GM12864 (cell line): ENCODE measurements at regions not wholly inside any gene's neighbourhood (a gene's known extent, or its start where the extent isn't known, plus 50 kb on each side); places are given as distances from the start of the nearest gene placed in this dataset.

Experiments used
- DNase-seq: peaks from one replicate; pipeline ENCODE4 v3.0.0-alpha.2; 2011; ENCODE audit warnings: low read depth
- H3K4me3 ChIP-seq: 2 replicates; pipeline ENCODE4 v1.5.1; 2011; ENCODE audit warnings: mild to moderate bottlenecking, low read depth, low read length, control low read depth
- TF ChIP-seq, protein P1 (sequence below): IDR thresholded peaks from 2 replicates; pipeline ENCODE4 v1.5.1; 2011; ENCODE audit warnings: low read depth, mild to moderate bottlenecking, moderate library complexity, low read length, control low read depth, inconsistent platforms; ENCODE audit errors: missing control alignments

DNA sequence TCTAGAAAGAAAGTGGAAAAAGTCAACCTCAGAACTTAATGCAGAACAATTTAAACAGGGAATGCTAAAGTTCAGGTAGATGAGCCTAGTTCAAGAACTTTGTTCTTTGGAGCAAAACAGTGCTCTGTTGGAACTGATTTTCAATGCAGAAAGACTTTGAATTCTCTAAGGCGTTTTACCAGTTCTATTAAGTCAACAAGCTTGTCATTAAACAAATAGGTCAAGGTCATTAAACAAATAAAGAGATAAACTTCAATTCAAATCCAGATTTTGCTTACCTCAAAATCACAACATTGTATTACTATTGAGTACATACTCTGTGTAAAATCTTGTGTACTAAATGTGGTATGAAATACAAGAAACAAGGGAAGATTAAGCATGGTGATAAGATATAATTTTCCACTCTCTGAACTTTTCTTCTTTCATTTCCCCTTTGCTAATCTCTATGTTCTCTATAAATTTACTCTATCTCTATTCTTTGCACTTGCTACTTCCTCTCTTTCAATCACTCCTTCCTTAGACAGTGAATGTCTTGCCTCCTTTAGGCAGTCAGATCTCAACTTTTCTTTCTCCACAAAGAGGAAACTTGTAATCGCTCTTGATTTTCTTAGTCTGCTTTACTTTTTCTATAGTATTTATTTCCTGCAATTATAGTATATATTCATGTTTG lies 160.8 kb upstream of the KHDRBS2 start:
- DNase-seq = no peak
- TF ChIP-seq, protein P1, sequence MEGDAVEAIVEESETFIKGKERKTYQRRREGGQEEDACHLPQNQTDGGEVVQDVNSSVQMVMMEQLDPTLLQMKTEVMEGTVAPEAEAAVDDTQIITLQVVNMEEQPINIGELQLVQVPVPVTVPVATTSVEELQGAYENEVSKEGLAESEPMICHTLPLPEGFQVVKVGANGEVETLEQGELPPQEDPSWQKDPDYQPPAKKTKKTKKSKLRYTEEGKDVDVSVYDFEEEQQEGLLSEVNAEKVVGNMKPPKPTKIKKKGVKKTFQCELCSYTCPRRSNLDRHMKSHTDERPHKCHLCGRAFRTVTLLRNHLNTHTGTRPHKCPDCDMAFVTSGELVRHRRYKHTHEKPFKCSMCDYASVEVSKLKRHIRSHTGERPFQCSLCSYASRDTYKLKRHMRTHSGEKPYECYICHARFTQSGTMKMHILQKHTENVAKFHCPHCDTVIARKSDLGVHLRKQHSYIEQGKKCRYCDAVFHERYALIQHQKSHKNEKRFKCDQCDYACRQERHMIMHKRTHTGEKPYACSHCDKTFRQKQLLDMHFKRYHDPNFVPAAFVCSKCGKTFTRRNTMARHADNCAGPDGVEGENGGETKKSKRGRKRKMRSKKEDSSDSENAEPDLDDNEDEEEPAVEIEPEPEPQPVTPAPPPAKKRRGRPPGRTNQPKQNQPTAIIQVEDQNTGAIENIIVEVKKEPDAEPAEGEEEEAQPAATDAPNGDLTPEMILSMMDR = no peak
- H3K4me3 ChIP-seq = no peak overlapping the region

DNA sequence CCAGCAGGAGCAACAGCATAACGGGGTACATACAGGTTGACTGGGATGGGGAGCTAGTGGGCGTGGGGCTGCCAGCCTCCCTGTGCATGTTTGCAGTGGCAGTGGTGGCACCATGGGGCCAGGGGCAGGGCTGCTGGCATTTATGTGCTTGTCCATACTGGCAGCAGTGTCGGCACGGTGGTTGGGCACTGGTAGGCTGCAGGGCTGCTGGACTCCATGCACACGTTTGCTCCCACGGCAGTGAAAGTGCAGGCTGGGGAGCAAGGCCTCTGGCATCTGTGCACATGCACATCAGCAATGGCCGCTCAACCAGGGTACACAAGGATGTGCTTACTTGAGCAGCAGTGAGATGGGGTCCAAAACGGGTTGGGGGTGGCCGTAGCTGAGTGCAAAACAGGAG lies 159.5 kb upstream of the KHDRBS2 start:
- DNase-seq = no peak
- no peak overlapping the region for H3K4me3 ChIP-seq
- TF ChIP-seq, protein P1 = no peak

DNA sequence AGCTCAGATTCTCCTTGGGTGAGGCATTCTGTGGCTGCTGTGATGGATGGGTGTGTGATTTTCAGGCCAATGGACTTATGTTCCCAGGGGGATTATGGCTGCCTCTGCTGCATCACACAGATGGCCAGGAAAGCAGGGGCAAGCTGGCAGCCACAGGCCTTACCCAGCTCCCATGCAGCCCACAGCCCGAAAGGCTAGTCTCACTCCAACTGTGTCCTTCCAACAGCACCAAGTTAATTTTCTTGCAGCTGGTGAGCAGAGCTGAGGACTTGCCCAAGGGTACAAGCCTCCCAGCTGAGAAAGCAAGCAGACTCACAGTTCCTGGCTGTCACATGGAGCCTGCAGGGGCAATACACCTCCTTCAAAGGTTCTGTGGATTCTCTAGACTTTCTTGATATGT lies 155.2 kb upstream of the KHDRBS2 start:
- TF ChIP-seq, protein P1 = no peak
- DNase-seq = no peak

DNA sequence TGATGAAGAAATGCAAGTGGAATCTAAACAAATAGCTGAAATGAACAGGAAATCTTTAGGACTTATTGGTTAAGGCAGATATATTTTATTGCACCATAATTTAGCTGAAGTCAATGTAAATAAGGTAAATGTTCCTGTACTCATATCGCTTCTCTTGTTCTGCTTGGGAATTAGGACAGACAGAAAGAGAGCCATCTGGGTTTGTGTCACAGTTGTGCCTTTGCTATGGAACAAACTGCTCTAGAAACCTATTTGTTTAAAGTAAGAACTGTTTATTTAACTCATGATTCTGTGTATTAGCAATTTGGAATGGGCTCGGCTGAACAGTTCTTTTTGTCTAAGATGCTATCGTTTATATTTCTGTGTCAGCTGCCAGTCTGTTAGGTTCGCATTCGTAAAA lies 143.8 kb upstream of the KHDRBS2 start:
- no peak overlapping the region for H3K4me3 ChIP-seq
- TF ChIP-seq, protein P1 = no peak
- no peak for DNase-seq

More for the DNA sequence above, 155.2 kb upstream of the KHDRBS2 start:
- no peak overlapping the region for H3K4me3 ChIP-seq

DNA sequence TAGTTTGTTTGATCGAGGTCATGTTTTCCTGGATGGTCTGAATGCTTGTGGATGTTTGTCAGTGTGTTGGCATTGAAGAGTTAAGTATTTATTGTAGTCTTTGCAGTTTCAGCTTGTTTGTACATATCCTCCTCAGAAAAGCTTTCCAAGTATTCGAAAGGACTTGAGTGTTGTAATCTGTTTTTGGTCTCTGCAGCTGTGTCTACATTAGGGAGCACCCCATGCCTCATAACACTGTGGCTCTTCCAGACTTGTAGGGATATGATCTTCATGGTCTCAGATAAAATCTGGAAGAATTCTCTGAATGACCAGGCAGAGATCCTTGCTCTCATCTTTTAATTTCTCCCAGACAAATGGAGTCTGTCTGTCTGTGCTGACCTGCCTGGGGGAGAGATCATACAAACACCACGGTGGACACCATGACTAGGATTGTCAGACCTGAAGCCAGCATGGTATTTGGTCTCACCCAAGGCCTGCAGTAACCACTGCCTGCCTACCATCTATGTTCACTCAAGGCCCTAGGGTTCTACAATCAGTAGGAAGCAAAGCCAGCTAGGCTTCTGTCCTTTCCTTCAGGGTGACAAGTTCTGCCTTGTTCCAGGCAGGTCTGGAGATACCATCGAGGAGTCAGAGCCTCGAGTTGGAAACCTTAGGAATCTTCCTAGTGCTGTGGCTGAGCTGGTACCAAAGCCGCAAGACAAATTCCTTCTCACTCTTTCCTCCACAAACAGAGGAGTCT lies 114.7 kb upstream of the KHDRBS2 start:
- TF ChIP-seq, protein P1 = no peak
- no peak for DNase-seq
- H3K4me3 ChIP-seq = no peak overlapping the region

DNA sequence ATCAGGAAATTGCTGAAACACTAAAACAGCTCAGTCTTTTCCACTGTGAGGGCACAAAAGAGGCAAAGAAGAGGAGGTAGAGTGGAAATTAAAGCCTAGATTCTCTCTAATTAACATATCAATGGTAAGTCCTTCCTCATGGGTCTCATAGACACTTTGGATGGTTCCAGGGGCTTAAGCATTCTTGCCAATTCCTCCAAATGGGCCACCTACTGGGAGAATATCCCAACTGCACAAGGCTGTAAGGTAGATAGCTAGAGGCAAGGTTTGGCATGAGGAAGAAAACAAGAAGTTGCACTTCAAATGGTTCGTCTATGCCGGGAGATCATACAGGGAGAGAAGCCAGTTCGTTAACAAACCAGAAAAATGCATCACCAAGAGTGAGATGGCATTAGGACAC lies 107.6 kb upstream of the KHDRBS2 start:
- no peak overlapping the region for H3K4me3 ChIP-seq
- no peak for DNase-seq
- TF ChIP-seq, protein P1 = no peak
